Activated CD8-positive, alpha-beta memory T cell treated with anti-CD3 and anti-CD28 coated beads for 4 hours (primary cell): ENCODE measurements at regions not wholly inside any gene's neighbourhood (a gene's known extent, or its start where the extent isn't known, plus 50 kb on each side); places are given as distances from the start of the nearest gene placed in this dataset.
"Not testable (repeated sequence)": the region's sequence is repeated elsewhere in the genome, so short reads cannot be mapped to it uniquely, and the experiment has no call there.

ENCODE experiments used
- DNase-seq, 2 donors: peaks; one replicate each; pipeline ENCODE4 v3.0.0-alpha.2; 2020; ENCODE audit warnings: low read depth in 2 of 2

- DNase-seq, result no peak
Measured at GRCh38 chr16:66103211-66103610, 263.3 kb upstream of the CDH5 start.

GRCh38 chr16:66099306-66099705 lies 267.2 kb upstream of the CDH5 start:
- DNase-seq, result no peak

GRCh38 chr16:66097751-66098150 lies 268.7 kb upstream of the CDH5 start:
- no peak for DNase-seq

GRCh38 chr16:66095676-66096075 lies 270.8 kb upstream of the CDH5 start:
- no peak for DNase-seq

GRCh38 chr16:66093191-66093590 lies 273.3 kb upstream of the CDH5 start:
- DNase-seq, result no peak

GRCh38 chr16:66091471-66091891 lies 275.0 kb upstream of the CDH5 start:
- no peak for DNase-seq

- DNase-seq, result no peak
Measured at GRCh38 chr16:66088681-66089080, 277.8 kb upstream of the CDH5 start.

GRCh38 chr16:66087308-66087707 lies 279.2 kb upstream of the CDH5 start:
- DNase-seq, result no peak

GRCh38 chr16:66085651-66086050 lies 280.8 kb upstream of the CDH5 start:
- no peak for DNase-seq

GRCh38 chr16:66084731-66085130 lies 281.8 kb upstream of the CDH5 start:
- not testable (repeated sequence) for DNase-seq

GRCh38 chr16:66084306-66084705 lies 282.2 kb upstream of the CDH5 start:
- no peak for DNase-seq

GRCh38 chr16:66083171-66083570 lies 283.3 kb upstream of the CDH5 start:
- no peak for DNase-seq

GRCh38 chr16:66082424-66082823 lies 284.1 kb upstream of the CDH5 start:
- no peak for DNase-seq

- no peak for DNase-seq
Measured at GRCh38 chr16:66081775-66082366, 284.6 kb upstream of the CDH5 start.

GRCh38 chr16:66079671-66080334 lies 286.7 kb upstream of the CDH5 start:
- no peak for DNase-seq

- DNase-seq, result no peak
Measured at GRCh38 chr16:66070140-66070917, 296.2 kb upstream of the CDH5 start.

GRCh38 chr16:66069587-66069986 lies 296.9 kb upstream of the CDH5 start:
- no peak for DNase-seq

- no peak for DNase-seq
Measured at GRCh38 chr16:66066404-66066803, 300.1 kb upstream of the CDH5 start.

GRCh38 chr16:66065925-66066324 lies 300.6 kb upstream of the CDH5 start:
- no peak for DNase-seq

- no peak for DNase-seq
Measured at GRCh38 chr16:66064801-66065530, 301.5 kb upstream of the CDH5 start.

GRCh38 chr16:66058832-66059231 lies 307.7 kb upstream of the CDH5 start:
- DNase-seq, result no peak

- DNase-seq, result no peak
Measured at GRCh38 chr16:66058172-66058691, 308.3 kb upstream of the CDH5 start.
